ENCODE measurements at regions not wholly inside any gene's neighbourhood (a gene's known extent, or its start where the extent isn't known, plus 50 kb on each side); places are given as distances from the start of the nearest gene placed in this dataset.
"Not testable (repeated sequence)": the region's sequence is repeated elsewhere in the genome, so short reads cannot be mapped to it uniquely, and the experiment has no call there.

DNA sequence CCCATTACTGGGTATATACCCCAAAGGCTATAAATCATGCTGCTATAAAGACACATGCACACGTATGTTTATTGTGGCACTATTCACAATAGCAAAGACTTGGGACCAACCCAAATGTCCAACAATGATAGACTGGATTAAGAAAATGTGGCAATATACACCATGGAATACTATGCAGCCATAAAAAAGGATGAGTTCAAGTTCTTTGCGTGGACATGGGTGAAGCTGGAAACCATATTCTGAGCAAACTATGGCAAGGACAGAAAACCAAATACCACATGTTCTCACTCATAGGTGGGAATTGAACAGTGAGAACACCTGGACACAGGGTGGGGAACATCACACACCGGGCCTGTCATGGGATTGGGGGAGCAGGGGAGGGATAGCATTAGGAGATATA is 54.4 kb upstream of the MUCL1 start:
- H3K27me3 ChIP-seq (replicated peaks in 1 of 7); H3K4me3 ChIP-seq; H3K27ac ChIP-seq; intact Hi-C loops (cut with DNase I; ENCODE audit: low total_unique reads); DNase-seq; H3K4me1 ChIP-seq; H3K36me3 ChIP-seq: not testable (repeated sequence)
- peaks cover 0 to 16% (median 7%) of the 10 kb centered on the region in 8 donors for H3K9me3 ChIP-seq
- WGBS, 5 donors = 89 to 93% (median 92%) methylated on average over 3 of the region's 3 CpGs

DNA sequence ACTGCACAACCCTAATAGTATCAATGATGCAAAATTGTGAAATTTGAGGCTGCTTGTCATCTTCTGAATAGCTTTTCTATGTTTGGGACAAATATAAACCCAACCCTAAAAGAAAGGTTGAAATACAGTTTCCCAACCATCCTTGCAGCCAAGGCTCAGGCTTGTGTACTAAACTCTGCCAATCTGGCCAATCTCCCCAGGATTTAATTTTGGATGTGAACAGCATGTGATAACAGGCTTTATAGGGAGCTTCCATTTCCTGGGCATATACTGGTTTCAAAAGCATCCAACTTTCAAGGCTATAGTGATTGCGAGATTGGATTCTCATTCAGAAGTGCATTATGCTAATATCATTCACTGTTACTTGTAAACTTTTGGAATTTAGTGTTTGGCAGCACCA is 55.7 kb upstream of the MUCL1 start:
- no peaks in the 10 kb centered on the region for H3K4me1 ChIP-seq
- intact Hi-C loops (cut with DNase I; ENCODE audit: low total_unique reads) = no loop called here
- WGBS, 5 donors = 71 to 91% (median 80%) methylated on average over 1 of the region's 1 CpG
- peaks cover 0 to 6% (median 0%) of the 10 kb centered on the region in 8 donors for H3K9me3 ChIP-seq
- H3K27ac ChIP-seq = no peak overlapping the region
- H3K4me3 ChIP-seq = no peak overlapping the region
- no peak for TF ChIP-seq POLR2A (IDR thresholded peaks at IDR 0.05)
- TF ChIP-seq POLR2AphosphoS5 (IDR thresholded peaks at IDR 0.05) = no peak
- TF ChIP-seq CTCF (IDR thresholded peaks at IDR 0.05 in 8 of 11, conservative IDR thresholded peaks at IDR 0.05 in 3 of 11) = no peak
- H3K27me3 ChIP-seq (replicated peaks in 1 of 7) = no peaks in the 10 kb centered on the region
- DNase-seq = no peak
- no peaks in the 10 kb centered on the region for H3K36me3 ChIP-seq

DNA sequence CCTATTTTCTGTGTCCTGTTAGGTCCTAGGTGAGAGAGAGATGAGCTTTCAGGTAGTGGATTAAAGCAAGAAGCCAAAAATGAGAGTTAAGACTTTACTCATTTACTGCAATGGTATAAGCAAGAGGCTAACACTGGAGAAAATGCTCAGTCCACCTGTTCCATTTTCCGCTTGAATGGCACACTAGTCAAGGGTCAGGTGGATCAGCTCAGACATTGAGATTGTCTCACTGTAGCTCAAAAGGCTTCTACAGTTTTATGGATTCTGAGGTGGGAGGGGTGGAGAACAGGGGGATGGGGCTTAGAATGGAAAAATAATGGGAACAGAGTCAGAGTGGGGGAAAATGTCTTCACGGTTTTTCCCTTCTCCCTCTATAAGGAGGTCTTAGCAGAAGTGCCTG is 57.3 kb upstream of the MUCL1 start:
- H3K36me3 ChIP-seq = no peaks in the 10 kb centered on the region
- TF ChIP-seq POLR2A (IDR thresholded peaks at IDR 0.05) (no peak), POLR2AphosphoS5 (IDR thresholded peaks at IDR 0.05) (no peak), CTCF (IDR thresholded peaks at IDR 0.05 in 8 of 11, conservative IDR thresholded peaks at IDR 0.05 in 3 of 11) (no peak)
- no peaks in the 10 kb centered on the region for H3K4me1 ChIP-seq
- no peak overlapping the region for H3K4me3 ChIP-seq
- H3K9me3 ChIP-seq = peaks cover 0 to 6% (median 0%) of the 10 kb centered on the region in 8 donors
- no peak for DNase-seq
- no peak overlapping the region for H3K27ac ChIP-seq
- intact Hi-C loops (cut with DNase I; ENCODE audit: low total_unique reads) = no loop called here
- 79 to 92% (median 88%) methylated on average over 2 of the region's 2 CpGs for WGBS, 5 donors
- H3K27me3 ChIP-seq (replicated peaks in 1 of 7) = no peaks in the 10 kb centered on the region

DNA sequence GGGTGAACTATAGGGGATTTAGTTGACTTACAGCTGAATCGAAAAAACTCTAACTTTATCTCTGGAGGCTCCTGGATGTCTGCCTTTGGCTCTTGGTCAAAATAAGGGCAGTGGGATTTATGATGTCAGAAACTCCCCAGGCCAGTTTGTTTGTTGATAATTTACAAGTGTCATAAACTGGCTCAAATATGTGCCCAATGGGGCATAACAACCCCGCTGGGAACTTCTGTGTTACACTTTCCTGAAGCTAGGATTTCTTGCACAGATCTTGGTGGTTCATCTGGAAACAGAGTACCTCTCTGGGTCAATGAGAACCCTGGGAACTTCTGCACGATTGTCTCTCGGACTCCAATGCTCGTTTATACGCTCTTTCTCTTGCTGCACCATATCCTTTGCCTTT is 58.7 kb upstream of the MUCL1 start:
- Histone ChIP-seq H3K36me3 (no peaks in the 10 kb centered on the region), H3K4me3 (no peak overlapping the region), H3K27me3 (replicated peaks in 1 of 7) (no peaks in the 10 kb centered on the region), H3K27ac (no peak overlapping the region), H3K4me1 (no peaks in the 10 kb centered on the region), H3K9me3 (peaks cover 0 to 6% (median 0%) of the 10 kb centered on the region in 8 donors)
- intact Hi-C loops (cut with DNase I; ENCODE audit: low total_unique reads) = no loop called here
- no peak for TF ChIP-seq CTCF (IDR thresholded peaks at IDR 0.05 in 8 of 11, conservative IDR thresholded peaks at IDR 0.05 in 3 of 11)
- no peak for TF ChIP-seq POLR2AphosphoS5 (IDR thresholded peaks at IDR 0.05)
- no peak for TF ChIP-seq POLR2A (IDR thresholded peaks at IDR 0.05)
- no peak for DNase-seq
- 78 to 90% (median 83%) methylated on average over 6 of the region's 6 CpGs for WGBS, 5 donors

DNA sequence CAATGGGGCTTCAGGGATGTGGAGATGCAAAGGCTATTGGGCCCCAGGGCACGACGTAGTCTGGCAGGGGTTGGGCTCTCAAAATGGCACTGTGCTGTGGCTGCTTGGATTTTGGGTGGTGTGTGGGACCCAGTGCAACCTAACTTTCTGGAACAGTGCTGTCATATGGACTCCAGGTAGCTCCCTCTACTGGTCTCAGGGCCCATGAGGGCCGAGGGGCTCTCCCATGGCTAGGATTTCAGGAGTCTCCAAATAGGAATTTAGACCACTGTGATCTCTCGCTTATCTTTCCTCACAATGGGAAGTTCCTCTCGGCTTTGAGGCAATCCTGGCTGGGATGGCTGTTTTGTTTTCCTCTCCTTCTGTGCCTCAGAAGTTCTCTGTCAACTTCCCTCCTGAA is 68.2 kb upstream of the MUCL1 start:
- WGBS, 5 donors = 74 to 83% (median 76%) methylated on average over 5 of the region's 5 CpGs
- intact Hi-C loops (cut with DNase I; ENCODE audit: low total_unique reads) = no loop called here
- Histone ChIP-seq H3K27ac (no peak overlapping the region), H3K4me1 (no peaks in the 10 kb centered on the region), H3K27me3 (replicated peaks in 1 of 7) (peaks cover 0 to 8% (median 0%) of the 10 kb centered on the region in 7 donors), H3K36me3 (no peaks in the 10 kb centered on the region), H3K9me3 (peaks cover 3 to 51% (median 45%) of the 10 kb centered on the region in 8 donors), H3K4me3 (no peak overlapping the region)
- TF ChIP-seq POLR2A (IDR thresholded peaks at IDR 0.05) (no peak), POLR2AphosphoS5 (IDR thresholded peaks at IDR 0.05) (no peak), CTCF (IDR thresholded peaks at IDR 0.05 in 8 of 11, conservative IDR thresholded peaks at IDR 0.05 in 3 of 11) (no peak)
- DNase-seq = no peak

Measured in spleen (tissue), 11 donors.